Body of pancreas (tissue), 4 donors: ENCODE measurements at regions not wholly inside any gene's neighbourhood (a gene's known extent, or its start where the extent isn't known, plus 50 kb on each side); places are given as distances from the start of the nearest gene placed in this dataset.

Experiments
- POLR2A ChIP-seq, 3 donors: fragments of 450-650 bp; IDR thresholded peaks; one replicate each; pipeline ENCODE4 v1.6.1; 2016; ENCODE audit warnings: antibody characterized with exemption in 3 of 3, mild to moderate bottlenecking in 2 of 3
- TF ChIP-seq, protein P1 (sequence below), 7 experiments: fragments of 450-650 bp in 4 of 7; fragments of 200-600 bp in 3 of 7; sonication (generic) in 3 of 7; IDR thresholded peaks; one replicate each; pipeline ENCODE4 v1.5.1; 2016 to 2019; ENCODE audit warnings: antibody characterized with exemption in 7 of 7

- TF ChIP-seq, protein P1, sequence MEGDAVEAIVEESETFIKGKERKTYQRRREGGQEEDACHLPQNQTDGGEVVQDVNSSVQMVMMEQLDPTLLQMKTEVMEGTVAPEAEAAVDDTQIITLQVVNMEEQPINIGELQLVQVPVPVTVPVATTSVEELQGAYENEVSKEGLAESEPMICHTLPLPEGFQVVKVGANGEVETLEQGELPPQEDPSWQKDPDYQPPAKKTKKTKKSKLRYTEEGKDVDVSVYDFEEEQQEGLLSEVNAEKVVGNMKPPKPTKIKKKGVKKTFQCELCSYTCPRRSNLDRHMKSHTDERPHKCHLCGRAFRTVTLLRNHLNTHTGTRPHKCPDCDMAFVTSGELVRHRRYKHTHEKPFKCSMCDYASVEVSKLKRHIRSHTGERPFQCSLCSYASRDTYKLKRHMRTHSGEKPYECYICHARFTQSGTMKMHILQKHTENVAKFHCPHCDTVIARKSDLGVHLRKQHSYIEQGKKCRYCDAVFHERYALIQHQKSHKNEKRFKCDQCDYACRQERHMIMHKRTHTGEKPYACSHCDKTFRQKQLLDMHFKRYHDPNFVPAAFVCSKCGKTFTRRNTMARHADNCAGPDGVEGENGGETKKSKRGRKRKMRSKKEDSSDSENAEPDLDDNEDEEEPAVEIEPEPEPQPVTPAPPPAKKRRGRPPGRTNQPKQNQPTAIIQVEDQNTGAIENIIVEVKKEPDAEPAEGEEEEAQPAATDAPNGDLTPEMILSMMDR (IDR thresholded peaks at IDR 0.05), result no peak
- no peak for TF ChIP-seq POLR2A (IDR thresholded peaks at IDR 0.05)
These were observed 1074.7 kb downstream of the ADGRL3 start for GRCh38 chr4:62274782-62275181.
